Breast epithelium (tissue), 4 donors: ENCODE measurements at regions not wholly inside any gene's neighbourhood (a gene's known extent, or its start where the extent isn't known, plus 50 kb on each side); places are given as distances from the start of the nearest gene placed in this dataset.

Source experiments
- DNase-seq, 2 donors: peaks; one replicate each; pipeline ENCODE4 v3.0.0-alpha.2; 2019; ENCODE audit warnings: low spot score in 2 of 2
- H3K27ac ChIP-seq, 2 donors: fragments of 200-600 bp; sonication (generic) in 1 of 2; one replicate each; pipeline ENCODE4 v1.5.1; 2016 to 2019; ENCODE audit warnings: mild to moderate bottlenecking in 1 of 2
- H3K27me3 ChIP-seq, 2 donors: fragments of 200-600 bp; sonication (generic) in 1 of 2; one replicate each; pipeline versions ENCODE4 v1.5.1 to v1.6.0; 2017 to 2019; ENCODE audit warnings: control low read depth in 1 of 2, mild to moderate bottlenecking in 1 of 2
- H3K36me3 ChIP-seq: fragments of 200-600 bp; one replicate; pipeline ENCODE4 v1.5.1; 2019
- H3K4me1 ChIP-seq, 2 donors: fragments of 200-600 bp; sonication (generic); one replicate each; pipeline ENCODE4 v1.5.1; 2016 to 2019; ENCODE audit warnings: control low read depth in 1 of 2
- H3K4me3 ChIP-seq, 3 donors: fragments of 200-600 bp; sonication (generic); 1 replicate in 2 of 3; 2 replicates in 1 of 3; pipeline ENCODE4 v1.5.1; 2016 to 2019; ENCODE audit warnings: mild to moderate bottlenecking in 3 of 3, moderate library complexity in 2 of 3
- H3K9me3 ChIP-seq, 2 donors: fragments of 200-600 bp; sonication (generic) in 1 of 2; one replicate each; pipeline ENCODE4 v1.5.1; 2016 to 2019; ENCODE audit warnings: control low read depth in 1 of 2
- CTCF ChIP-seq, 3 donors: fragments of 450-650 bp; IDR thresholded peaks; one replicate each; pipeline ENCODE4 v1.5.1; 2016 to 2017; ENCODE audit warnings: antibody characterized with exemption in 3 of 3, mild to moderate bottlenecking in 3 of 3, moderate library complexity in 3 of 3
- POLR2A ChIP-seq: fragments of 450-650 bp; IDR thresholded peaks from one replicate; pipeline ENCODE4 v1.6.1; 2016; ENCODE audit warnings: antibody characterized with exemption, mild to moderate bottlenecking, moderate library complexity
- POLR2AphosphoS5 ChIP-seq, 3 donors: sonication (generic); formaldehyde crosslinking; IDR thresholded peaks; one replicate each; pipeline ENCODE4 v1.6.1; 2017; ENCODE audit warnings: antibody characterized with exemption in 3 of 3
- intact Hi-C: fragments of 100-400 bp; cut with DNase I; formaldehyde crosslinking; loops from one replicate; pipeline ENCODE4 v1.15.1; 2023; ENCODE audit warnings: low total_unique reads

GRCh38 chr10:3714531-3714930, 70.5 kb downstream of the KLF6 start:
- Histone ChIP-seq H3K4me1 (no peaks in the 10 kb centered on the region), H3K36me3 (no peaks in the 10 kb centered on the region), H3K27me3 (no peaks in the 10 kb centered on the region), H3K27ac (no peak overlapping the region), H3K9me3 (peaks cover 6 to 12% of the 10 kb centered on the region in 2 donors), H3K4me3 (no peak overlapping the region)
- intact Hi-C loops, result no loop called here
- no peak for TF ChIP-seq POLR2AphosphoS5 (IDR thresholded peaks at IDR 0.05)
- no peak for TF ChIP-seq POLR2A
- TF ChIP-seq CTCF (IDR thresholded peaks at IDR 0.05), result no peak
- no peak for DNase-seq

DNA sequence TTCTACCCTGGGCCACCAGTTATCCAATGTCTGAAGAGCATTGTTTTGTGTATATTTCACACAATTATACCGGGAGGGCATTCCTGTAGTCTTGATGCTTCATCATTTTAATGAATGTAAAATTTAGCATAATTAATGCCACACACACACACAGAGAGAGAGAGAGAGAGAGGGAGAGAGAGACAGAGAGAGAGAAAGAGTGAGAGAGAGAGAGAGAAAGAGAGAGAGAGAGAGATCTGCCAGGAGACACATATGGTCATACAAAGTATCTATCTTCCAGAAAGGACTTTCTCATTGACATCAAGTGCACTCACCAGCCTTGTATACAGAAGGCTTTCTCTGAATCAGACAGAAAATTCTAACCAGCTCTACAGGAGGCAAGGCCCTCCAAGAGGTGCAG, 72.3 kb downstream of the KLF6 start:
- no peaks in the 10 kb centered on the region for H3K36me3 ChIP-seq
- H3K4me3 ChIP-seq, result no peak overlapping the region
- DNase-seq, result no peak
- H3K27me3 ChIP-seq, result no peaks in the 10 kb centered on the region
- H3K27ac ChIP-seq, result no peak overlapping the region
- peaks cover 6 to 12% of the 10 kb centered on the region in 2 donors for H3K9me3 ChIP-seq
- H3K4me1 ChIP-seq, result no peaks in the 10 kb centered on the region
- intact Hi-C loops, result no loop called here
- no peak for TF ChIP-seq POLR2A
- TF ChIP-seq POLR2AphosphoS5 (IDR thresholded peaks at IDR 0.05), result no peak
- no peak for TF ChIP-seq CTCF (IDR thresholded peaks at IDR 0.05)

- intact Hi-C loops, result no loop called here
- TF ChIP-seq CTCF (IDR thresholded peaks at IDR 0.05) (no peak), POLR2A (no peak), POLR2AphosphoS5 (IDR thresholded peaks at IDR 0.05) (no peak)
- Histone ChIP-seq H3K9me3 (peaks cover 6 to 12% of the 10 kb centered on the region in 2 donors), H3K27me3 (no peaks in the 10 kb centered on the region), H3K27ac (no peak overlapping the region), H3K4me1 (no peaks in the 10 kb centered on the region), H3K4me3 (no peak overlapping the region), H3K36me3 (no peaks in the 10 kb centered on the region)
- DNase-seq, result no peak
These were observed 73.1 kb downstream of the KLF6 start for GRCh38 chr10:3711918-3712317.

DNA sequence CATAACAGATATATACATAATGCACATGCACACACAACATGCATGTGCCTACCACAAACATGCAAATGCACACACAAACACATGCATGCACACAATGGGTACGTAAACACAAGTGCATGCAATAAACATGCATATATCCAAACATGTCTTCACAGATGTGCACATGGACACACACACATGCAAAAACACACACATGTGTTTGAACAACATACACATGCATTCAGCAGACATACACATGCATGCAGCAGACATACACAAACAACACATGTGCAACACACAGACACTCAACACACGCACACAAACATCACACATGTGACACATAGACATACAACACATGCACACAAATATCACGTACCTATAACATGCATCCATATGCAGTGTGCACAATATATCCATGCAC, 74.2 kb downstream of the KLF6 start:
- no peak overlapping the region for H3K4me3 ChIP-seq
- H3K27ac ChIP-seq, result no peak overlapping the region
- no peaks in the 10 kb centered on the region for H3K36me3 ChIP-seq
- TF ChIP-seq CTCF (IDR thresholded peaks at IDR 0.05) (no peak), POLR2A (no peak), POLR2AphosphoS5 (IDR thresholded peaks at IDR 0.05) (no peak)
- intact Hi-C loops, result no loop called here
- H3K4me1 ChIP-seq, result no peaks in the 10 kb centered on the region
- H3K27me3 ChIP-seq, result no peaks in the 10 kb centered on the region
- H3K9me3 ChIP-seq, result peaks cover 6 to 12% of the 10 kb centered on the region in 2 donors
- DNase-seq, result no peak

DNA sequence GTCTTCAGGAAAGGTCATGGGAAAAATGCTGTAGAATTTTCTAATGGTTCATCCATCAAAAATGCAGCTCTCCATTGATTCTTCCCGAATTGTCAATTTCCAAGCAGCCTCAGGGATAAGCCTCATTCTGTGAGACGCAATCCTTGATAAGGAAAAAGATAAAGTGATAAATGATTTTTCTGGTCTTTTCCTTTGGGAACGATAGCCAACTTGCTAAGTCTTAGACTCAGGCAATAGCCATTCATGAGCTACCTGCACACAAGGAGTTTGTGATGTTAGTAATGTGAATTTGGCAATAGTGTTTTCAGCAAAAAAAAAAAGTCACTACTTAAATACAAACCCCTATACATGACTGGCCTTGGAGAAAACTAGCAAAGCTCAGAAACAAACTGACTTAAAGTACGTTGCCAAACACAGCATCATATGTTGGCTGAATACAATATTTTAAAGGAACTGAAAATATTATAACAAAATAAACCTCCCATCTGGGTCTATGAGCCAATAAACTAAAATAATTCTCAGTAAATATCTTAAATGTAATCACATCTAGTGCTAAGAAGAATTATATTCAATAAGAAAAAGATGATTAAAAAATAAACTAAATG, 75.5 kb downstream of the KLF6 start:
- H3K36me3 ChIP-seq, result no peaks in the 10 kb centered on the region
- H3K9me3 ChIP-seq, result peaks cover 6 to 12% of the 10 kb centered on the region in 2 donors
- DNase-seq, result no peak
- H3K4me3 ChIP-seq, result no peak overlapping the region
- intact Hi-C loops, result no loop called here
- H3K27me3 ChIP-seq, result no peaks in the 10 kb centered on the region
- no peaks in the 10 kb centered on the region for H3K4me1 ChIP-seq
- H3K27ac ChIP-seq, result no peak overlapping the region
- TF ChIP-seq POLR2AphosphoS5 (IDR thresholded peaks at IDR 0.05) (no peak), CTCF (IDR thresholded peaks at IDR 0.05) (no peak), POLR2A (no peak)
